ENCODE measurements at regions not wholly inside any gene's neighbourhood (a gene's known extent, or its start where the extent isn't known, plus 50 kb on each side); places are given as distances from the start of the nearest gene placed in this dataset.

DNA sequence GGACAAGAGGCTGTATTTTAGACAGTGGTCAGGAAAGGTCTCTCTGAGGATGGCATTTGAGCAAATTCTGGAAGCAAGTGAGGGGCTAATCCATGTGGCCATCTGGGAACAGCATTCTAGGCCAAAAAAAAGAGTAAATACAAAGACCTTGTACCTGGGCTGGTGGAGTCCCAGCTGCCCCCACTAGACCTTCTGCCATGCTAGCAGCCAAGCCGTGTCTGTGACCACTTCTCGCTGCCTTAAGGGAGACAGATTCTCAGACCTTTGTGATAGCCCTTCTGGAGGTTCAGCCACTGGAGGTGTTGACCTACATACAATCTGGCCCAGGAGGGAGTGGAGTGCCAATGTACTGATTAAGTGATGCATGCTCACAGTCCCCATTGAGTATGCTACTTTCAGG lies 506.2 kb downstream of the MID1IP1 start:
- no peak for DNase-seq

DNA sequence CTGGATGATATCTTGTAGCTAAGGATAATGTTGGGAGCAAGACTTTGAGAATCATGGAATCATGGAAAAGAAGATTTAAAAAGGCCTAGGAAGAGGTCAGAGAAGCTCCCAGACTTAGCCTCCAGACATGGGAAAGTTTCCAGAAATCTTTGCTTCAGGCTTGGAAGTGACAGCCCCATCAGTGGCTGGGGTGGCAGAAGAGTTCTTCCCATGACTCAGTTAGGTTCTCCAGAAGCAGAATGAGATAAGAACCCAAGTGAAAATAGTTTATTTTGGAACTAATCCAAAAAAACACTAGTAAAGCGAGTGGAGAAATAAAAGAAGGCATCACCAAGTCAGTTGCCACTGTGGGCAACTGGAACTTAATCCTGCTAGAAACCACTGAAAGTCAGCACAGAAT lies 506.9 kb downstream of the MID1IP1 start:
- DNase-seq = no peak

DNA sequence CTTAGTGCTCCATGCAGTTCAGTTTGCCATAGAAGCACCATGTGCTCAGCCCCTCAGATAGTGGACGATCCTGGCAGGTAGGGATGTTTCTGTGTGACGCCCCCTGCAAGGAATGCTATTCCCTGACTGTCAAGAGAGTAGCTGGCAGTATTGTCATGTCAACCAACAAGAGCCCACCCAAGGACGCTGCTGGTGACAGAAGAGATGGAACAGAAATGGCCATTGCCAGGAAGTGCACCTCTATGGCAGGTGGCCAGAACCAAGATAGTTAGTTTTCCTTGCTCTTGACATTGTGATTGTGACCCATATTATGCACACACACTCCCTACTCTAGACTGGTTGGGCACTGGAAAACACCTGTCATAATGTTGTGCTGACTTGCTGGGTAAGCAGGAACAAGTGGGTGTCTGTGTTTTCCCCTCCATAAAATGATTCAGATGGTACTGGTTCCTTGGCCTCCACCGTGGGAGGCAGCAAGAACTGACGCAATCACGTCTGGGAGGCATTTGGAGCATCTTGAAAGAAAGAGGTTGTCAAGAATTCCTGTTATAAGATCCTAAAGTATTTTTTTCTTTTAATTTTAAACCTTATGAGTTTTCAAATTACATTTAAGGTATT lies 507.9 kb downstream of the MID1IP1 start:
- peak; percentile 58 for DNase-seq

DNA sequence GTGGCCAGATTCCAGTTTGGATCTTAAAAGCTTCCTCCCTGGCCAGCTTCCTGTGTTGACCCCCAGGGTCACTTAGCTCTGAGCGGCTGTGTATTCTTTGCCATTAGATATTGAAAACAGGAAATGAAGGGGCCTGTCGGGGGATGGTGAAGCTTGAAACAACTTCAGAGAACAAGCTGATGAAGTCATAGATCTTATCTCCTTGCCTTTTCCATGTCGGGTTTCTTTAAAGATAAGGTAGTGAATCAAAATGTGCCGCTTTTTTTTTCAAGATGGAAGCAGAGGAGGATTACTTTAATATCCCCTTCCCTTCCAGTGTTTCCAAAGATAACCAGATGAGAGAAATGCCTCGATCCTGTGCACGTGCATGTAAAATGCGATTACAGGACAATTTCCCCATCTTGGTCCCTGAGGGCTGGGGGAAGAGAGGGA lies 508.5 kb downstream of the MID1IP1 start:
- DNase-seq = peak; percentile 28

DNA sequence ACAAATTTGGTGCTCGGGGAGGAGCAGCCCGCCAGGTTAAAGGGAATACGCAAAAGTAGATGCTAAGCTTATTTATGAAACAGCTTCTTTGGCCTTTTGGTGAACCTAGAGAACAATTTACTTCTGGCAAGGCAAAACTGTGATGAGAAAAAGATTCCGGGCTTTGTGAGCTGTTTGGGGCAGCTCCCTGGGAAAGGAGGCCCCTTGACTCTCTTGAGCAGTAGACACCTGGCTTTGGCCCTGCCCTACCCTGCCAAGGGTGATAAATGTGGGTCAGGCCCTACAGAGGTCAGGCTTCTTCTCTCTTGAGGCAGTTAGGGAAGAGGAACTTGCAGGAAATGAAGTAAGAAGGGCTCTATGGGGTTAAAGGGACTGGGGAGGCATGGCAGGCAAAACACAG lies 509.6 kb downstream of the MID1IP1 start:
- DNase-seq = no peak

DNA sequence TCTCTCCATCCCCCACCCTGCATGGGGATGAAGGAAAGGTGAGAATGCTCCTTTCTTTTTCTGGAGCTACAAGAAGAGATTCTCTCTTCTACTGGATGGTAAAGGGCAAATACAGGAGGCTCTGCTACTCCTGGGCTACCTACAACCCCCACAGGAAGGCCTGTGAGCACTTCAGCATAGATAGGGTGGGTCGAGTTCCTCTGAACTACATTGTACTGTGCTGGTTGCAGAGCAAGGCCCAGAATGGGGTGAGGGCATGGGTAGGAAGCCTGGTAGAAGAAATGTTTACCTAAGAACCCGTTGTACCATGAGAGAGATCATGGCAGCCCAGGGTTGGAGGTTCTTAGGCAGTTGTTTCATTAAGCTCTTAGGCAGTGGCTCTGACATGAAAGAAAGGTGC lies 510.4 kb downstream of the MID1IP1 start:
- no peak for DNase-seq

DNA sequence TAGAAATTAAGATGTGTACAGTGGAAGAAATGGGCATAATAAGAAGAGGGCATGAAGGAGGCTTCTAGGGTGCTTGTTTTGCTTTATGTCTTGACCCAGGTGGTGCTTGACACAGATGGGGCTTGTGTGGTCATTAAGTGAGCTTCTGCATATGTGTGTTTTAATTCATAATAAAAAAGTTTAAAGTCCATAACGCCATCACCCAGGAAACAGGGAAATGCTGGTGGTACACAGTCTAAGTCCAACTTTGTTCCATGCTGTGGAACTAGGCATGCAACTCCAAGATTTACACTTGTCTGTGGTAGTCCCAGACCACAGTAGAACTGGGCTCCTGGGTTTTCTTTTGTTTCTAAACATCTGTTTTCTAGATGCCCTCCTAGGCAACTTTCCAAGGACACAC lies 511.9 kb downstream of the MID1IP1 start:
- no peak for DNase-seq

DNA sequence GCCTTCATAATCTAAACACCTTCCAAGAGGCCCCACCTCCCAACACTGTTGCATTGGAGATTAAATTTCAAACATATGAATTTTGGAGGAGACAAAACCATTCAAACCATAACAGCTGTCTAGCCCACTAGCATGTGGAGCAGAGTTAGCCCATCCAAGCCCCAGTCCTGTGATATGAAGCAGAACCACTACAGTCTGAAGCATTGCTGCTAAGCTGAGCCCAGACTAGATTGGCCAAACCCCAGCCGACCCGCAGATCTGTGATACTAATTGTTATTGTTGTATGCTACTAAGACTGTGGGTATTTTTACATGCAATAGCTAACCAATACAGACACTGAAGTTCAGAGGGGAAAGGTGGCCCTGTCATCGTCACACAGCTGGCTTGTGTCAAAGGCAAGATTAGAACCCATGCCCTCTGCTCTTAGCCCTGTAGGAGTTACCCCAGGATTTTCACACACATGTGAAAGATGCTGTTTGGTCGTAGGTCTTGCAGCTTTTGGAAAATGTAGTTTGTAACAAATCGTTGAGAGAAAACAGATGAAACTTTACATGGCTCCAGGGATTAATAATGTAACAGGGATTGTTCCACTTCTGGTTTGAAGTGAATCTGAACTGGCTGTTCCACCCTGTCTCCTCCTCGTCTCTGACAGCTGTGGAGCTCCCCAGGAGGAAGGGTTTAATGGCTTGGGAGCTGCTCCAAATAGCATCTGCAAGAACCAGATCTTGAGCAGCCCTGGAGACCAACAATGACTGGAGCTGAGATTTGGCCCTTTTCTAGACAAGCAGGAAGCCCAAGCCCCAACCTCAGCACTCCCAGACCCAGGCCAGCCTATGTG lies 517.5 kb downstream of the MID1IP1 start:
- no peak for DNase-seq

DNA sequence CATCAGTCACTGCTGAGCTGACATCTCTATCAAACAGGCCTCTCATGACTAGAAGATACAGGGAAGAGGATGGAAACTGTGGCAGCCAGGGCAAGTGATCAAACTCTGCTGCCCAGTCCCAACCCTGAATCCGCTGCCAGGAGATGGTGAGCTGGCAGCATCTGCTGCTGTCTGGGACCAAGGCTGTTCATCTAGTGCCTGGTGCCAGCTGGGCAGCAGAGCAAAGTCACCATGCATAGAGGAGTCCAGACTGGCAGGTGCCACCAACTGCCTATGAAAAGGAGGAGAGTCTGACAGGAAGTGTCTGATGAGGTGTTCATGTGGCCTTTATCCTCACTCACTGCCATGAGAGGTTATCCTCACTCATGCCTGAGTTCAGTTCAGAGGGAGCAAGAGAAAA lies 518.9 kb downstream of the MID1IP1 start:
- DNase-seq = no peak

DNA sequence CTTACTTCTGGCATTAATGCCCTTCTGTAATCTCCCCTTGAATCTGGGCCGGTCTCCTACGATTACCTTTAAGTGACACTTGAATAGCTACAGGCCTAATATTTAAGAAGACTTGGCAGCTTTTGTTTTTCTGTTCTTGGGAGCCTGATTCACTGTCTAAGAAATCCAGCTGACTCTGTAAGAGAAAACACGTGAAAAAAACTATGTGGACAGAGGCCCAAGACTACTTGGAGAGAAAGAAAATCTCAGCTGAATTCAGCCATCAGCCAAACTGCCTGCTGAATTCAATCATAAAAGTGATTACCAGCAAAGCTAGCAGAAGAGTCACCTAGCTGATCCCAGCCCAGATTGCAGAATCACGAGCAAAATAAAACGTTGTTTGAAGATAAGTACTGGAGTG lies 521.2 kb downstream of the MID1IP1 start:
- DNase-seq = no peak

DNA sequence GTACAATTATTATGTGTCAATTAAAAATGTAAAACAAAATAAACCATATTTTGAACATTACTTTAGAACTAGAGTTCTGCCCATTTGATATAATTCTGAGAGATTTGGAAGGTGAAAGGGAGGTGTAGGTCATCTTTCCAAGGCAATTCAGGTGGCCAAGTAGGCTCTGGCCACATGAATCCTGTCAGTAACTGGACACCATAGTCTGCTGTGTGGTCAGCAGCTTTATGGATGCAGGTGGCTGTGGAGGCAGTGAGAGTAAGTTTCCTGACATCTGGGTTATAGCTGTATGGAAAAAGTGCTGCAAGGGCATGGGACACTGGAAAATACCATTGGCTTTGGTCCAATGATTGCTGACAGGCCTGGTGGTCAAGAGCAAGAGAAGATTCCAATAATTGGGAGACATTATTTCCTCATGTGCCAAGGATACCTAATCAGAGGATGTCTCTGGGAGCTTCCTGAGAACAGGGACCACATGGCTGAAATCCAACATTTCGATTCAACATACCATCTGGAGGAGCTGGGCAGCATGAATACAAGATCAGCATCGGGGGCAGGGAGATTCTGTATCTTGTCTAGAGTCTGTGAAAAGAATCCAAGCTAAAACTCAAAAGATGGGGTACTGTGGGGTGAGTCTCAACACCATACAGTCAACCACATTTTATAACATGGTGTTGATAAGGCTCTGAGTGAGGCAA lies 523.1 kb downstream of the MID1IP1 start:
- no peak for DNase-seq

DNA sequence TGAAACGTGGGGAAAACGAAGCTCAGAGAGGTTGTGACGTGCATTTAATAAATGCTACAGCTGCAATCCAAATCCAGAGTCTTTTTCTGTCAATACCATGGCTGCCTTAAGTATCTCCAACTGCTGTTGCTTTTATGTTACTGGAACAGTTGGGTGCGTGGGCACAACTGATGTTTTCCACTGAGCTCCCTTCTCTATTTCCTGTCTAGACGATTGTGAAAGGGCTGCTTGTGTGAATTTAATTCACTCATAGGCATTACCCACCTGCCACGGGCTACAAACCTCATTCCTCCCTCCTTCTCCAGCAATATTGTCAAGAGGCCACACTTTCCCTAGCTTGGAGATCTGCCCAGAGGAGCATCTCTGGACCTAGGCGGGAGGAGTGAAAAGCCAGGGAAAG lies 526.0 kb downstream of the MID1IP1 start:
- DNase-seq = peak; percentile 25

DNA sequence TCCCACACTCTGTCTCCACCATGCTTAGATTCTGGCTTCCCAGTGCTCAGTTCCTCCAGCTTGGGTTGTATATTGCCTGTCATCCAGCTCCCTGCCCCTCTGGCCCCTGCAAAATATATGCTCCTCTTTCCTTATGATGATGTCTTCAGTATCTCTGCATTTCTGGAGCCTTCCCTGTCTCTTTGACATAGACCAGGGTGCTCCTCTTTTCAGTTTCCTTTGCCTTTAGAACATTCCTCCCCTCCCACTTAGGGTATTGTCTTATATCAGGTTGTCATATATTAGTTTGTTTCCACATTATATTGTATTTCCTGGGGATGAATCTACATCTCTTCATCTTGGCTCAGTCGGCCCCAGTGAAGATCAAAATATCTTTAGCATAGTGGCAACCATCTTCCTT lies 526.4 kb downstream of the MID1IP1 start:
- no peak for DNase-seq

DNA sequence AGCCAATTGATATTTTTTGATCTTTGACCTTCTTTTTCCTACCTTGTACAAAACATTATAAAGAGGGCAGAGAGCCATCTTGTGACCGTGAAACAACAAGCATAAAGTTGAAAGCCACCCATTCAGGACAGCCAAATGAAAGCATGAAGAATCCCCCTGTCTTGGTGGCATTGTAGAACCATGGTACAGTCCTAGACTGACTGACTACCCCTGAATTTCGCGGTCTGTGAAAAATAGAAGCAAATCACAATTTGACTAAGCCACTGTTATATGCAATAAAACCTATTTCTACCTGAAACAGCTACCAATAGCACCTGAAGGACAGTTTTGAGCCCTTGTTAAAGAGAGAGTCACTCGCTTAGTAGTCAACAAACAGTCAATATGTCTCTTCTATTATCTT lies 527.4 kb downstream of the MID1IP1 start:
- DNase-seq = no peak

DNA sequence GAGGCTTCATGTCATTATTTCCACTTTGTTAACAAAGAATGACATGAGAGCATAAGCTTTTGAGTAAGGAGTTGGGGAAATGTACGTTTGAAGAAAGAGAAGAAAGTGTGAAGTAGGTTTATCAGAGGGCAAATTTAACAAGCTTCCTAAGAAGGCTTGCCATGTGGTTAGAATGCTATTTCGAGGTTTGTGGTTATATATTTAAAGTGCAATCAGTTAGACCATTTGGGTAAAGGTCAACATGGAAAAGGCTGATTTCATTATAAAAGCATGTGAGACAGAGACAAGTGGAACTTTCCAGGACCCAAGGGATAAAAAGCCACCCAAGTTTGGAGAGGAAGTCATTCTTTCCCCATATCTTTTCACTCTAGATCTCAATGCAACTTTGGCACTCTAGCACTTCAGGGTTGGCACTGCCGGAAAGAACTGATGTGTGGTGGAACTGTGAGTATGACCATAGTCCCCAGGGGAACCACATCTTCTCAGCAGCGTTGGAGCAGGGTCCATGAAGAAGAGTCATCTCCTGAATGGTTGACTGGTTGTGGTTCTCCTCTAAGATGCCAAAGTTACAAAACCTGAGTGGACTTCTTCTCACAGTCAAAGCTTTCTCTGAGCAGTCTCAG lies 529.9 kb downstream of the MID1IP1 start:
- DNase-seq = peak; percentile 20

DNA sequence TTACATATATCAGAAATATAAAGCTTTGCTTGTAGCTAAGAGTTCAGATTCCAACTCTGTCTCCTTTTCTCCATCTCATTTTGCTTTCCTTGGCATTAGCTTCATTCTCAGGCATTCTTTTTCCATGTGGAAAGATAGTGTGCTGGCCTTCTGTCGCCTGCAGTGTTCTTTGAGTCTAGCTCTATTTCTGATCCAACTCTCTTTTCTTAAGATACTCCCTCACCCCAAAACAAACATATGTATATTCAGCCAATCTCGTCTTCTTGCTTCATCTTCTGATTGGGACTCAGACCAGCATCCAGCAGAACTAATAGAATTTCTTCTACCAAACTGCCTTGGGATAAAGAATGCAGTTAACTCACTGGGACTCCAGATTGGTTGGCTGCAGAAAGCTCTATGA lies 532.2 kb downstream of the MID1IP1 start:
- DNase-seq = no peak

DNA sequence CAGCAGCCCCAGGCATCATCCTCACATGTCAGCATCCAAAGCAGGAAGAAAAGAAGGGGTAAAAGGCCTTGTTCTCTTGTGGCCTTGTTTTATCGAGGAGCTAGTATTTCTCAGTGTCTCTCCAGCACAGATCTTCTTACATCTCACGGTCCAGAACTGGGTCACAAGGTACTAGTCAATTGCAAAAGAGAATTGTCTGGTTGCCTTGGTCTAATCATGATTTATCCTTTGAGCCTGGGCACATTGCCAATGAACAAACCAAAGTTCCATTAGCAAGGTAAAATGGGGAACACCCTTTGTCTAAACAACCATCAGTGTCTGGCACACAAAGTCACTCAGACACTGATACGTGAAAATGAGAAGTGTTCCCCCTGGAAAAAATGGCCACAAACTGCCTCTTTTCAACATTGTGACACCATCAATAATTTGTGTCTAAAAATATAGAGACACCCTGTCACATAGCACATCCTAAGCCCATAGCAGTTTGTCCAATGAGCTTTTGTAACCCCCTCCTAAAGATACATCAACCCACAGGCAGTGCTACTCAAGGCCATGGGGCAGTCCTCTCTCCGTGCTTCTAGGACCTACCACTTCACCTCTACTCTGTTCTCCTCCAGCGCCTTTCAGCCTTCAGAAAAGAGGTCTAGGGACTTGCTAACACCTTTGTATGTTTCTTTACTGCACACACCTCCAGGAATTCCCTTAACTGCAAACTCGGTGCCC lies 534.4 kb downstream of the MID1IP1 start:
- no peak for DNase-seq

DNA sequence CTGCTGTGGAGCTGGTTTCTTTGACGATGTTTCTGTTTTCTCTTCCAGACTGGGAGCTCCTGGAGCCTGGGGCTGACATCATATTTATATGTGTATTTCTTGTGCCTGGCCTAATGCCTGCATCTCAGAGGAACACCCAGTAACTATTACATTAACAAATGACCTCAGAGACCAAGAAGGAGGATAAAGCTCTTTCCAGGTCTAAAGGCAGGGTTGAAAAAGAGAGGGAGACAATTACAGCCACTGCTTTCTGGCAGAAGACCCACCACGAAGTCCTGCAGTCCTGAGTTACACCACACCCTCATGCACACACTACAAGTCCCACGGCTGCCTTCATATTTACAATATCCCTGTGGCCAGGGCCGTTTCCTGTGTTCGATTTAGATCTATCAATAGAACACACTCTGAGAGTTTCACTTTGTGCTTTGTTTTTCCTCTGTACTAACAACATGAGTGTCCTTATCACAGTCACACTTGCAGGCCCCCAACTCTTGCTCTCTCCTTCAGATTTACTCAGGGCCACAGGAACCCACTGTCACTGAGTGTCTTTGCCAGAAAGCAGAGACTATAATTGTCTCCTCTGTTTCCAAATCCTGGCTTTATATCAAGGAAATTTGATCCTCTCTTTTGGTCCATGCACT lies 535.5 kb downstream of the MID1IP1 start:
- DNase-seq = peak; percentile 6

DNA sequence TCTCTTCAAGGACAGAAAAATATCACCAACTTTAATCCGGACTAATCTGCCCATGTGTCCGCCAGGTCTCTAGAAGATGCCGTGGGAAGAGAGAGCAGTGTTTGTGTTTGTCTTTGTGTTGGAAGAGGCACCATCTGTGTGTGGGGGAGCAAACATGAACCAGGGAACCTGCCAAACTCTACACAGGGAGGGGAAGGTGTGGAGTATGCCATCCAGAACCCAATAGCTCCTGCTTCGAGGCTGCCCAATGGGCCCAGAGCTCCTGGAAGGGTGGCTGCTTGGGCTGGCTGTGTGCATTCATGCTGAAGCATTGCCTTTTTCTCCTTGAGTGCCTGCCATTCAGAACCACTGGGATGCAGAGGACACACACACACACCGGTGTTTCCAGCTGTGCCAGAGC lies 536.2 kb downstream of the MID1IP1 start:
- no peak for DNase-seq

DNA sequence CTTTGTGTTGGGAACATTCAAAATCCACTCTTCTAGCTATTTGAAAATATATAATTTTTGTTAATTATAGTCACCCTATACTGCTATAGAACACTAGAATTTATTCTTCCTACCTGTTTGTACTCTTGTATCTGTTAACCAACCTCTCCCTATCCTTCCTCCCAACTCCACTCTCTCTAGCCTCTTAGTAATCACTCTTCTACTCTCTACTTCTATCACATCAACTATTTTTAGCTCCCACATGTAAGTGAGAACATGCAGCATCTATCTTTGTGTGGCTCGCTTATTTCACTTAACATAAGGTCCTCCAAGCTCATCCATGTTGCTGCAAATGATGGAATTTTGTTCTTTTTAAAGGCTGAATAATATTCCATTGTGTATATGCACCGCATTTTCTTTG lies 537.3 kb downstream of the MID1IP1 start:
- no peak for DNase-seq

DNA sequence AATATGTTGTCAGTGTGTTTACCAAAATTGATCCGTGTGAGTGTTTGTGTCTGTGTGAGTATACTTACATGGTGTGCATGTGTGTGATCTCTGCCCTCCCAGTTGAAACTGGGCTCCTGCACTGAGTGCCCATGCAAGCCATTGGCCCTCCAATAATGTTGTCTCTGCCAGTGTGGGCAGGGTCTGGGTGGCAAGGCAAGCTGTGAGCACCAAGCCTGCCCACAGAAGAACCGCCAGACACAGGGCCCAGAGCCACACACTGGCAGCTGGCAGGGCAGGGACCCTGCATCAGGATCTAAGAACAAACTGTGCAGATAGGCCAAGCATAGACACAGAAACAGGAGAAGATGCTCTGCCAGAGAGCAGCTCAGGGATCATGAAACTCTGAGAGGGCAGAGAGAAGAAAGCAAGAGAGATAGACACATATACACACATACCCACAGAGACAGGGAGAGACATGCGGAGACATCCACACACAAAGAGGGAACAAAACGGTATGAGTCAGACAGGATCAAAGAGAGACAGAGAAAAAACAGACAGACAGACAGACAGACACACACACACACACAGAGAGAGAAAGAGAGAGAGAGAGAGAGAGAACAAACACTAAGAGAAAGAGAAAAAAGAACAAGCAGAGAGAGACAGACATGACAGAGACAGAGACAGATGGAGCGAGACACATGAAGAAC lies 555.0 kb downstream of the MID1IP1 start:
- no peak for DNase-seq

DNA sequence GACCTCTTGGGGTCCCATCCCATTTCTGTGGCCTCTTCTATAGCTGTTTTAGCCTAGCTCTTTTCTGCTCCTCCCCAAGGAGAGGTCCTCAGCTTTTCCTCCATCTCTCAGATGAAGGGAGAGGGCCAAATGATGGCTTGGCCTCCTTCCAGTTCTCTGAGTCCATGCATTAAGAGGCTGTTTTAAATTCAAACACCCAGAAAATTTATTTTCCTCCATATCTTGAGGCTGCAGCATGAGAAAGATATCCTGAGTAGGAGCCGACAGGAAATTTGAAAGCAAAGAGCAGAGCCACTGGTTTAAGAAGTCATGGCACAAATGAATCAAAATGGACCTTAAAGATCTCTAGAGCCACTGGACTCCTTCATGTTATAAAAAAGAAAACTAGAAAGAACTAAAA lies 558.8 kb downstream of the MID1IP1 start:
- DNase-seq = no peak
